ENCODE measurements at regions not wholly inside any gene's neighbourhood (a gene's known extent, or its start where the extent isn't known, plus 50 kb on each side); places are given as distances from the start of the nearest gene placed in this dataset.

DNA sequence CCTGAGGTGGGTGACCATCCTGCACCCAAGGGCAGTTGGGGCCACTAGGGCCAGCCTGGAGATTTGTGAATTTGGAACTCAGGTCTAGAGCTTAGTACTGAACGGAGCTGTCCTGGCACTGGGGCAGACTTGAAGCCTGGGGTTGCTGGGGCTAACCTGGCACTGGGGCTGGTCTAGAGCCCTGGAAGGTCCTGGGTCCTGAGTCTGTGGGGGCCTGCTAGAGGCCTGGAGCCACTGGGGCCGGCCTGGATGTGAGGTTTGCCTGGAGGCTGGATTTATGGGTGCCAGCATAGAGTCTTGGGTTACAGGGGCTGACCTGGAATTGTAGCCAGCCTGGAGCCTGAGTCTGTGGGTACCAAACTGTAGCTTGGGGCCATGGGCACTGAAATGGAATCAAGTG lies 1216.9 kb downstream of the CDH11 start:
- no peaks in the 10 kb centered on the region for H3K9me3 Mint-ChIP-seq (ENCODE audit: unreplicated experiment)

DNA sequence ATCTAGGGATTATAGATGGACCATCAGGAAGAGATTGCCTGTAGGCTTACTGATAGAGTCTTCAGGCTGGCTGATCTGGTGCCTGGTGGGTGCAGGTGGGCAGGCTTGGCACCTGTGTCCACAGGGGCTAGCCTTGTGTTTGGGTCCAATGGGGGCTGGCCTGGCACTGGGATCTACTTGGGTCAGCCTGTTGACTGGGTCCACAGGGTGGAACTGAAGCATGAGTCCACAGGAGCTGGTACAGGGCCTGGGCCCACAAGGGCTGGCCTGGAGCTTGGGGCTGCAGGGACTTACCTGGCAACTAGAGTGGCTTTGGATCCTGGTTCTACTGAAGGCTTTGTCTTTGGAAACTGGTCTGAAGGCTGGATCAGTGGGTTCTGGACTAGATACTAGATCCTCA lies 1217.7 kb downstream of the CDH11 start:
- ChIA-PET CTCF (no interaction called here), POLR2A (no interaction called here)
- DNase-seq, result no peak
- Histone ChIP-seq H3K9me3 (no peaks in the 10 kb centered on the region), H3K36me3 (ENCODE audit: control insufficient read depth, insufficient read depth, low read length) (no peaks in the 10 kb centered on the region), H3K4me3 (ENCODE audit: low read depth, low read length) (no peak overlapping the region), H3K27me3 (replicated peaks; ENCODE audit: control insufficient read depth, insufficient read depth, low read length) (no peaks in the 10 kb centered on the region), H3K4me1 (no peaks in the 10 kb centered on the region)
- Mint-ChIP-seq H3K4me3 (ENCODE audit: unreplicated experiment) (no peak overlapping the region), H3K4me1 (ENCODE audit: low read depth, unreplicated experiment) (no peaks in the 10 kb centered on the region), H3K27me3 (ENCODE audit: insufficient read depth, unreplicated experiment) (peaks cover 6% of the 10 kb centered on the region), H3K27ac (ENCODE audit: unreplicated experiment) (no peak overlapping the region), H3K36me3 (ENCODE audit: insufficient read depth, unreplicated experiment) (no peaks in the 10 kb centered on the region), H3K9me3 (ENCODE audit: unreplicated experiment) (no peaks in the 10 kb centered on the region)
- BruUV-seq (replicated peaks), result no TSS peak
- intact Hi-C loops (cut with micrococcal nuclease; ENCODE audit: unreplicated experiment), result no loop called here
- TF ChIP-seq, protein P1, sequence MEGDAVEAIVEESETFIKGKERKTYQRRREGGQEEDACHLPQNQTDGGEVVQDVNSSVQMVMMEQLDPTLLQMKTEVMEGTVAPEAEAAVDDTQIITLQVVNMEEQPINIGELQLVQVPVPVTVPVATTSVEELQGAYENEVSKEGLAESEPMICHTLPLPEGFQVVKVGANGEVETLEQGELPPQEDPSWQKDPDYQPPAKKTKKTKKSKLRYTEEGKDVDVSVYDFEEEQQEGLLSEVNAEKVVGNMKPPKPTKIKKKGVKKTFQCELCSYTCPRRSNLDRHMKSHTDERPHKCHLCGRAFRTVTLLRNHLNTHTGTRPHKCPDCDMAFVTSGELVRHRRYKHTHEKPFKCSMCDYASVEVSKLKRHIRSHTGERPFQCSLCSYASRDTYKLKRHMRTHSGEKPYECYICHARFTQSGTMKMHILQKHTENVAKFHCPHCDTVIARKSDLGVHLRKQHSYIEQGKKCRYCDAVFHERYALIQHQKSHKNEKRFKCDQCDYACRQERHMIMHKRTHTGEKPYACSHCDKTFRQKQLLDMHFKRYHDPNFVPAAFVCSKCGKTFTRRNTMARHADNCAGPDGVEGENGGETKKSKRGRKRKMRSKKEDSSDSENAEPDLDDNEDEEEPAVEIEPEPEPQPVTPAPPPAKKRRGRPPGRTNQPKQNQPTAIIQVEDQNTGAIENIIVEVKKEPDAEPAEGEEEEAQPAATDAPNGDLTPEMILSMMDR (IDR thresholded peaks at IDR 0.05; ENCODE audit: insufficient read depth in 1 of 2, low read depth in 1 of 2, low read length in 1 of 2, severe bottlenecking in 1 of 2, unreplicated experiment in 1 of 2), result no peak

More for the DNA sequence above, 1216.9 kb downstream of the CDH11 start:
- ChIA-PET CTCF (no interaction called here), POLR2A (no interaction called here)
- H3K27me3 Mint-ChIP-seq (ENCODE audit: insufficient read depth, unreplicated experiment), result peaks cover 4% of the 10 kb centered on the region
- Histone ChIP-seq H3K27me3 (replicated peaks; ENCODE audit: control insufficient read depth, insufficient read depth, low read length) (no peaks in the 10 kb centered on the region), H3K4me3 (ENCODE audit: low read depth, low read length) (no peak overlapping the region), H3K9me3 (no peaks in the 10 kb centered on the region), H3K36me3 (ENCODE audit: control insufficient read depth, insufficient read depth, low read length) (no peaks in the 10 kb centered on the region), H3K4me1 (no peaks in the 10 kb centered on the region)
- BruUV-seq (replicated peaks), result no TSS peak
- no peak for DNase-seq
- intact Hi-C loops (cut with micrococcal nuclease; ENCODE audit: unreplicated experiment), result no loop called here
- no peaks in the 10 kb centered on the region for H3K4me1 Mint-ChIP-seq (ENCODE audit: low read depth, unreplicated experiment)
- TF ChIP-seq, protein P1 (IDR thresholded peaks at IDR 0.05; ENCODE audit: insufficient read depth in 1 of 2, low read depth in 1 of 2, low read length in 1 of 2, severe bottlenecking in 1 of 2, unreplicated experiment in 1 of 2), result no peak
- H3K4me3 Mint-ChIP-seq (ENCODE audit: unreplicated experiment), result no peak overlapping the region
- H3K36me3 Mint-ChIP-seq (ENCODE audit: insufficient read depth, unreplicated experiment), result no peaks in the 10 kb centered on the region
- H3K27ac Mint-ChIP-seq (ENCODE audit: unreplicated experiment), result no peak overlapping the region

DNA sequence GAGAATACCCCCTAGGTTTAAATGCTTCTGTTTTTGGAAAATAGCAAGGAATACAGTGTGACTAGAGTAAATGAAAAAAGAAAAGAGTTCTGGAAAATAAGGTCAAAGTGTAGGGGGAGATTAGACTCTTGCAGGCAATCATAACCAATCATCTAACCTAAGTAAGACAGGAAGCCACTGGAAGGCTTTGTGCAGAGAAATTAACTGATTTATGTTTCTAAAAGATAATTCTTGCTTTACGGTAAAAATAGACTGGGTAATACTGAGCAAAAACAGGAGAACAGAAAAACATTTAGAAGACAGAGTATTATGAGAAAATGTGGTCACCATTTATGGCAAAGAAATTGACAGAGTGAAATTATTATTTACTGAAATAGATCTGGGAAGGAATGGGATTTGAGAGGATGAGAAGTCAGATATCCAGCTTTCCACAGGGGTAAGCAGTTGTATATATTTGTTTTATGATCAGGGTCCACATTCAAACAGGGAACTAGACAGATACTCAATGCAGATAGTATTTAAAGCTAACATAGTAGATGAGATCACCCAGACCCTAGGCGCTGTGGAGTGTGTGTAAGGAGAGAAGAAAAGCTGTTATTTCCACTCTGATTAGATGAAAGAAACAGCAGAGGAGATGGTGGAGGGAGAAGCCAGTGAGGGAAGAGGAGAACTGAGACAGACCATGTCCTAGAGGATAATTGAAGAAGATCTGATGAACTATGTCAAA lies 1225.3 kb downstream of the CDH11 start:
- H3K4me1 Mint-ChIP-seq (ENCODE audit: low read depth, unreplicated experiment), result no peaks in the 10 kb centered on the region
- POLR2A ChIA-PET, result no interaction called here

More for the DNA sequence above, 1225.3 kb downstream of the CDH11 start:
- CTCF ChIA-PET, result no interaction called here
- TF ChIP-seq, protein P1 (IDR thresholded peaks at IDR 0.05; ENCODE audit: insufficient read depth in 1 of 2, low read depth in 1 of 2, low read length in 1 of 2, severe bottlenecking in 1 of 2, unreplicated experiment in 1 of 2), result no peak
- no peak for DNase-seq
- no peaks in the 10 kb centered on the region for H3K27me3 ChIP-seq (replicated peaks; ENCODE audit: control insufficient read depth, insufficient read depth, low read length)
- no peak overlapping the region for H3K27ac Mint-ChIP-seq (ENCODE audit: unreplicated experiment)
- H3K4me1 ChIP-seq, result no peaks in the 10 kb centered on the region
- no peak overlapping the region for H3K4me3 ChIP-seq (ENCODE audit: low read depth, low read length)
- H3K36me3 Mint-ChIP-seq (ENCODE audit: insufficient read depth, unreplicated experiment), result no peaks in the 10 kb centered on the region
- BruUV-seq (replicated peaks), result no TSS peak
- H3K9me3 Mint-ChIP-seq (ENCODE audit: unreplicated experiment), result no peaks in the 10 kb centered on the region
- H3K36me3 ChIP-seq (ENCODE audit: control insufficient read depth, insufficient read depth, low read length), result no peaks in the 10 kb centered on the region
- H3K4me3 Mint-ChIP-seq (ENCODE audit: unreplicated experiment), result no peak overlapping the region
- H3K27me3 Mint-ChIP-seq (ENCODE audit: insufficient read depth, unreplicated experiment), result peaks cover 3% of the 10 kb centered on the region
- 0 out of 2 replicates have a peak, but pooled peaks cover 4% of the 10 kb centered on the region for H3K9me3 ChIP-seq
- intact Hi-C loops (cut with micrococcal nuclease; ENCODE audit: unreplicated experiment), result no loop called here
